Endodermal cell (in vitro differentiated cells): ENCODE measurements at regions not wholly inside any gene's neighbourhood (a gene's known extent, or its start where the extent isn't known, plus 50 kb on each side); places are given as distances from the start of the nearest gene placed in this dataset.

Source experiments
- DNase-seq: peaks from one replicate; pipeline ENCODE4 v3.0.0-alpha.2; 2017
- H3K27ac ChIP-seq: 2 replicates; pipeline ENCODE4 v1.5.1; 2013; ENCODE audit warnings: mild to moderate bottlenecking, low read depth, low read length, moderate library complexity
- H3K27me3 ChIP-seq: 2 replicates; pipeline ENCODE4 v1.6.1; 2013; ENCODE audit warnings: mild to moderate bottlenecking, low read length, moderate library complexity; ENCODE audit not compliant: insufficient read depth, control insufficient read depth, poor library complexity, severe bottlenecking
- H3K36me3 ChIP-seq: 2 replicates; pipeline ENCODE4 v1.7.0; 2013; ENCODE audit warnings: mild to moderate bottlenecking, low read length, moderate library complexity; ENCODE audit not compliant: control insufficient read depth, insufficient read depth
- H3K4me1 ChIP-seq: one replicate; pipeline ENCODE4 v1.7.0; 2013; ENCODE audit warnings: low read length; ENCODE audit not compliant: control insufficient read depth, insufficient read depth
- H3K4me3 ChIP-seq: 2 replicates; pipeline ENCODE4 v1.5.1; 2013; ENCODE audit warnings: mild to moderate bottlenecking, low read length, moderate library complexity
- H3K9ac ChIP-seq: 2 replicates; pipeline ENCODE4 v1.6.1; 2013; ENCODE audit warnings: mild to moderate bottlenecking, low read length, moderate library complexity; ENCODE audit not compliant: poor library complexity, severe bottlenecking; ENCODE audit errors: extremely low read depth
- H3K9me3 ChIP-seq: 2 replicates; pipeline ENCODE4 v1.6.1; 2013; ENCODE audit warnings: mild to moderate bottlenecking, low read length, moderate library complexity; ENCODE audit not compliant: control insufficient read depth
- H3K27ac Mint-ChIP-seq: 2 replicates; pipeline ENCODE4 v1.8.0; 2020; ENCODE audit warnings: mixed read lengths
- H3K27me3 Mint-ChIP-seq: 2 replicates; pipeline ENCODE4 v1.8.0; 2021; ENCODE audit warnings: mild to moderate bottlenecking, mixed read lengths; ENCODE audit not compliant: insufficient read depth
- H3K36me3 Mint-ChIP-seq: 2 replicates; pipeline ENCODE4 v1.8.0; 2020; ENCODE audit warnings: low read depth, mixed read lengths
- H3K4me1 Mint-ChIP-seq: 2 replicates; pipeline ENCODE4 v1.8.0; 2020; ENCODE audit warnings: mixed read lengths
- H3K4me3 Mint-ChIP-seq: 2 replicates; pipeline ENCODE4 v1.8.0; 2020; ENCODE audit warnings: mild to moderate bottlenecking, moderate library complexity, mixed read lengths
- H3K9me3 Mint-ChIP-seq: 2 replicates; pipeline ENCODE4 v1.8.0; 2020; ENCODE audit warnings: mild to moderate bottlenecking, mixed read lengths
- WGBS, 2 experiments: methylation state at CpG; one replicate each; pipeline versions ENCODE4 v1.1.5 to v1.1.7; 2013; ENCODE audit warnings: missing lambda C conversion rate in 2 of 2, mixed read lengths in 1 of 2; ENCODE audit not compliant: insufficient coverage in 1 of 2, insufficient read length in 1 of 2; 5-methylcytosine and 5-hydroxymethylcytosine counted together
- TF ChIP-seq, protein P1 (sequence below): fragments of 200-600 bp; sonication (generic); conservative IDR thresholded peaks from 2 replicates; pipeline ENCODE4 v1.5.0; 2021; ENCODE audit warnings: antibody characterized with exemption, mild to moderate bottlenecking

GRCh38 chr17:69703751-69704150 is 289.3 kb downstream of the MAP2K6 start:
- no peaks in the 10 kb centered on the region for H3K36me3 ChIP-seq
- no peak for DNase-seq
- H3K27ac ChIP-seq, result no peak overlapping the region
- peaks cover 11% of the 10 kb centered on the region for H3K9me3 ChIP-seq
- H3K9ac ChIP-seq, result no peak overlapping the region
- Mint-ChIP-seq H3K4me1 (no peaks in the 10 kb centered on the region), H3K9me3 (peaks cover 18% of the 10 kb centered on the region), H3K36me3 (peaks cover 1% of the 10 kb centered on the region), H3K27ac (no peak overlapping the region), H3K27me3 (no peaks in the 10 kb centered on the region), H3K4me3 (no peak overlapping the region)
- TF ChIP-seq, protein P1, sequence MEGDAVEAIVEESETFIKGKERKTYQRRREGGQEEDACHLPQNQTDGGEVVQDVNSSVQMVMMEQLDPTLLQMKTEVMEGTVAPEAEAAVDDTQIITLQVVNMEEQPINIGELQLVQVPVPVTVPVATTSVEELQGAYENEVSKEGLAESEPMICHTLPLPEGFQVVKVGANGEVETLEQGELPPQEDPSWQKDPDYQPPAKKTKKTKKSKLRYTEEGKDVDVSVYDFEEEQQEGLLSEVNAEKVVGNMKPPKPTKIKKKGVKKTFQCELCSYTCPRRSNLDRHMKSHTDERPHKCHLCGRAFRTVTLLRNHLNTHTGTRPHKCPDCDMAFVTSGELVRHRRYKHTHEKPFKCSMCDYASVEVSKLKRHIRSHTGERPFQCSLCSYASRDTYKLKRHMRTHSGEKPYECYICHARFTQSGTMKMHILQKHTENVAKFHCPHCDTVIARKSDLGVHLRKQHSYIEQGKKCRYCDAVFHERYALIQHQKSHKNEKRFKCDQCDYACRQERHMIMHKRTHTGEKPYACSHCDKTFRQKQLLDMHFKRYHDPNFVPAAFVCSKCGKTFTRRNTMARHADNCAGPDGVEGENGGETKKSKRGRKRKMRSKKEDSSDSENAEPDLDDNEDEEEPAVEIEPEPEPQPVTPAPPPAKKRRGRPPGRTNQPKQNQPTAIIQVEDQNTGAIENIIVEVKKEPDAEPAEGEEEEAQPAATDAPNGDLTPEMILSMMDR, result no peak
- WGBS, 2 experiments, result no CpG with 5 or more reads among the region's 1 CpG
- no peaks in the 10 kb centered on the region for H3K4me1 ChIP-seq
- H3K27me3 ChIP-seq, result no peaks in the 10 kb centered on the region
- H3K4me3 ChIP-seq, result no peak overlapping the region

GRCh38 chr17:69704935-69705334 is 290.4 kb downstream of the MAP2K6 start:
- DNase-seq, result no peak
- Mint-ChIP-seq H3K27ac (no peak overlapping the region), H3K36me3 (no peaks in the 10 kb centered on the region), H3K4me3 (no peak overlapping the region), H3K9me3 (peaks cover 6% of the 10 kb centered on the region), H3K27me3 (no peaks in the 10 kb centered on the region), H3K4me1 (no peaks in the 10 kb centered on the region)
- H3K9me3 ChIP-seq, result no peaks in the 10 kb centered on the region
- no peak overlapping the region for H3K27ac ChIP-seq
- H3K27me3 ChIP-seq, result no peaks in the 10 kb centered on the region
- H3K4me1 ChIP-seq, result no peaks in the 10 kb centered on the region
- H3K4me3 ChIP-seq, result no peak overlapping the region
- no peak overlapping the region for H3K9ac ChIP-seq
- 80% methylated on average over 1 of the region's 1 CpG; no CpG with 5 or more reads in 1 of the 2 experiments for WGBS, 2 experiments
- no peaks in the 10 kb centered on the region for H3K36me3 ChIP-seq
- TF ChIP-seq, protein P1, result no peak

- no peak overlapping the region for H3K27ac ChIP-seq
- no peaks in the 10 kb centered on the region for H3K9me3 Mint-ChIP-seq
- H3K4me3 Mint-ChIP-seq, result no peak overlapping the region
- H3K27ac Mint-ChIP-seq, result no peak overlapping the region
- WGBS, 2 experiments, result 79 to 100% methylated on average over 1 to 2 of the region's 2 CpGs
- H3K9ac ChIP-seq, result no peak overlapping the region
- no peaks in the 10 kb centered on the region for H3K36me3 Mint-ChIP-seq
- H3K4me1 ChIP-seq, result no peaks in the 10 kb centered on the region
- no peak for DNase-seq
- H3K27me3 Mint-ChIP-seq, result no peaks in the 10 kb centered on the region
- H3K36me3 ChIP-seq, result no peaks in the 10 kb centered on the region
- no peak overlapping the region for H3K4me3 ChIP-seq
- H3K9me3 ChIP-seq, result no peaks in the 10 kb centered on the region
- TF ChIP-seq, protein P1, result no peak
- no peaks in the 10 kb centered on the region for H3K4me1 Mint-ChIP-seq
- H3K27me3 ChIP-seq, result no peaks in the 10 kb centered on the region
Observed at GRCh38 chr17:69706127-69706526, 291.6 kb downstream of the MAP2K6 start.
